Lower leg skin (tissue), 3 donors: ENCODE measurements at regions not wholly inside any gene's neighbourhood (a gene's known extent, or its start where the extent isn't known, plus 50 kb on each side); places are given as distances from the start of the nearest gene placed in this dataset.

Source experiments
- POLR2A ChIP-seq, 2 donors: fragments of 450-650 bp; IDR thresholded peaks; one replicate each; pipeline ENCODE4 v1.6.1; 2016 to 2017; ENCODE audit warnings: antibody characterized with exemption in 2 of 2, mild to moderate bottlenecking in 1 of 2, moderate library complexity in 1 of 2
- TF ChIP-seq, protein P1 (sequence below), 3 donors: fragments of 450-650 bp; IDR thresholded peaks; one replicate each; pipeline ENCODE4 v1.5.1; 2016; ENCODE audit warnings: antibody characterized with exemption in 3 of 3, mild to moderate bottlenecking in 3 of 3, moderate library complexity in 2 of 3

DNA sequence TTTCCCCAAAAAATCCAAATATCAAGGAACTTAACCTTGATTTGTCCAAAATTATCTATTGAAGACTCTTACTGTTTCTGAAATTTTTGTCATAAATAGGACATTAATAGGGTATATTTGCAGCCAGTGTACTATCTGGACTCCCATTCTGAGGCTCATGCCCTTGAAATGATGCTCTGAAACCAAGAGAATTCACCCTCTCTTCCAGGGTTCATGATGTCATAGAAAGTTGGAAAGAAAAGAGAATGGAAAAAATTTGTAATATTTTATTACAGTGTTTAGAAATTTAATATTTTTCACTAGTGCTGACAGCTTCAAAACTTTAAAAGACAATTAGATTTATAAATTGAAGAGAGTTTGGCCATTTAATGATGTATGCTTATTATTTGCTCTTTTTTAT, 712.5 kb downstream of the MCTP2 start:
- TF ChIP-seq, protein P1, sequence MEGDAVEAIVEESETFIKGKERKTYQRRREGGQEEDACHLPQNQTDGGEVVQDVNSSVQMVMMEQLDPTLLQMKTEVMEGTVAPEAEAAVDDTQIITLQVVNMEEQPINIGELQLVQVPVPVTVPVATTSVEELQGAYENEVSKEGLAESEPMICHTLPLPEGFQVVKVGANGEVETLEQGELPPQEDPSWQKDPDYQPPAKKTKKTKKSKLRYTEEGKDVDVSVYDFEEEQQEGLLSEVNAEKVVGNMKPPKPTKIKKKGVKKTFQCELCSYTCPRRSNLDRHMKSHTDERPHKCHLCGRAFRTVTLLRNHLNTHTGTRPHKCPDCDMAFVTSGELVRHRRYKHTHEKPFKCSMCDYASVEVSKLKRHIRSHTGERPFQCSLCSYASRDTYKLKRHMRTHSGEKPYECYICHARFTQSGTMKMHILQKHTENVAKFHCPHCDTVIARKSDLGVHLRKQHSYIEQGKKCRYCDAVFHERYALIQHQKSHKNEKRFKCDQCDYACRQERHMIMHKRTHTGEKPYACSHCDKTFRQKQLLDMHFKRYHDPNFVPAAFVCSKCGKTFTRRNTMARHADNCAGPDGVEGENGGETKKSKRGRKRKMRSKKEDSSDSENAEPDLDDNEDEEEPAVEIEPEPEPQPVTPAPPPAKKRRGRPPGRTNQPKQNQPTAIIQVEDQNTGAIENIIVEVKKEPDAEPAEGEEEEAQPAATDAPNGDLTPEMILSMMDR (IDR thresholded peaks at IDR 0.05): no peak
- no peak for TF ChIP-seq POLR2A (IDR thresholded peaks at IDR 0.05)
